Lower leg skin (tissue), 4 donors: ENCODE measurements at regions not wholly inside any gene's neighbourhood (a gene's known extent, or its start where the extent isn't known, plus 50 kb on each side); places are given as distances from the start of the nearest gene placed in this dataset.
A peak's percentile ranks its signal among the peaks of the same experiment; 100 is the strongest.

Experiments
- DNase-seq, 2 donors: peaks; one replicate each; pipeline ENCODE4 v3.0.0-alpha.2; 2019; ENCODE audit warnings: low spot score in 2 of 2
- H3K4me3 ChIP-seq: fragments of 200-600 bp; sonication (generic); 2 replicates; pipeline ENCODE4 v1.5.1; 2017; ENCODE audit warnings: mild to moderate bottlenecking, low read depth; ENCODE audit not compliant: poor library complexity, severe bottlenecking
- CTCF ChIP-seq, 3 donors: fragments of 450-650 bp; IDR thresholded peaks; one replicate each; pipeline ENCODE4 v1.5.1; 2016; ENCODE audit warnings: antibody characterized with exemption in 3 of 3, mild to moderate bottlenecking in 3 of 3, moderate library complexity in 2 of 3
- POLR2A ChIP-seq, 2 donors: fragments of 450-650 bp; IDR thresholded peaks; one replicate each; pipeline ENCODE4 v1.6.1; 2016 to 2017; ENCODE audit warnings: antibody characterized with exemption in 2 of 2, mild to moderate bottlenecking in 1 of 2, moderate library complexity in 1 of 2
- WGBS, 2 donors: methylation state at CpG; one replicate each; pipeline ENCODE4 v1.1.5; 2018; 5-methylcytosine and 5-hydroxymethylcytosine counted together
- intact Hi-C: fragments of 100-400 bp; cut with DNase I; formaldehyde crosslinking; loops from one replicate; pipeline ENCODE4 v1.15.0; 2023; ENCODE audit warnings: low total_unique reads

DNA sequence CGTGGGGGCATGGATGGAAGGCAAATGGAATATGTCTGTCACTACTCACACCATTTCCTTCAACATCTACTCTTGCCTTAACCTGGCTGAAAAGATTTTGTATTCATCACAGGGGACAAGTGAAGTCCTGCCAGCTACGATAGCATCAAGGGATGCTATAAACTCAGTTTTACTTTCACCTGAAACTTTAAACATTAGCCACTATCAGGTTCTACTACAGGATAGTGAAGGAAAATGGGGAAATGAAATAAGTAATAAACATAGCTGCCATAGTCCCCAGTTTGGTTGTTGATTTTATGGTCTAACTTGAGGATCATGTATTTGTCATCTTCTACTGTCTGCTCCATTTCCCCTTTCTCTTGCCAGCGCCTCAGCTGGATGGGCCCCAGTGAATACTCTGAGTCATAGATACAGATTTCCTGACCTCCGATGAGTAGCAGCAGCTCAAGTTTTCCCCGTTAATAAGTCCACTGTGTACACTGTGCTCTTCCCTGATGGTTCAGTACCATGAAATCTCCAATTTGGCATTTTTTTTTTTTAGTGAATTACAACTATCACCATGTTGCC lies 338.2 kb upstream of the SLCO3A1 start:
- WGBS, 2 donors: 36 to 40% methylated on average over 5 of the region's 5 CpGs
- peak; percentile 55 to 87 for DNase-seq
- H3K4me3 ChIP-seq: no peak overlapping the region
- intact Hi-C loops: no loop called here
- no peak for TF ChIP-seq POLR2A (IDR thresholded peaks at IDR 0.05)

DNA sequence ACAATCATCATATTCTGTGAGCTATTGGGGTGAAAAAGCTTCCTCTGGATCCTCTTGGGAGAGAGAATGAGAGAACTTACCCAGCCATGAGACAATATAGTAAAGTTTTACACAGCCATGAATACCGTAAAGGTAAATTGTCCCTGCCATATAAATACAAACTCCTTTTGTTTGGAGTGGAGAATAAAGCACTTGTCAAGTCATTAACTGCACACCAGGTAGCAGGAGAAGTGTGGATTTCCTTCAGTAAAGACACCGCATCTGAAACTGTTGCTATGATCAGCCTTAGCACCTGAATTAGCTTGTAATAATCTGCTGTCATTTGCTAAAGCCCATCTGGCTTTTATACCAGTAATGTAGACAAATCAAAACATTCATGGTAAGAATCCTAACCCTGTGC lies 336.6 kb upstream of the SLCO3A1 start:
- WGBS, 2 donors: 80 to 85% methylated on average over 2 of the region's 2 CpGs
- TF ChIP-seq POLR2A (IDR thresholded peaks at IDR 0.05) (no peak), CTCF (IDR thresholded peaks at IDR 0.05) (no peak)
- no peak for DNase-seq
- no peak overlapping the region for H3K4me3 ChIP-seq
- intact Hi-C loops: no loop called here

- intact Hi-C loops: no loop called here
- no peak for TF ChIP-seq POLR2A (IDR thresholded peaks at IDR 0.05)
- TF ChIP-seq CTCF (IDR thresholded peaks at IDR 0.05): no peak
- DNase-seq: no peak
- no peak overlapping the region for H3K4me3 ChIP-seq
- 87 to 88% methylated on average over 4 of the region's 4 CpGs for whole genome bisulfite sequencing, 2 donors
Measured at GRCh38 chr15:91517491-91518200, 335.9 kb upstream of the SLCO3A1 start.

DNA sequence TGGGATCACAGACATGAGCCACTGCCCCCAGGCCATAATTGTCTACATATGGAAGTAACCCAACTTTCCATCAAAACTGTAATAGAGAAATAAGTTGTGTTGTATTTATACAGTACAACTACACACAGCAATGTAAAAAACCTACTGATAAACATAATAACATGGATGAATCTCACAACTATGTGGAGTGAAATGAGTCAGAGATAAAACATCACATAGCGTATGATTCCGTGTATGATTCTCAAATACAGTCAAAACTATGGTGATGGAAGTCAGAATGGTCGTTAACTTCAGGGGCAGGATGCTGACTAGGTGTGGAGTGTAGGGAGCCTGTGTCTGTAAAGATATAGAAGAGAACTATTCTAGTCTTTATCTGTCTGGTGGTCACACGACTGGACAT lies 332.7 kb upstream of the SLCO3A1 start:
- DNase-seq: no peak
- no peak overlapping the region for H3K4me3 ChIP-seq
- intact Hi-C loops: no loop called here
- WGBS, 2 donors: 70 to 90% methylated on average over 4 of the region's 4 CpGs
- no peak for TF ChIP-seq CTCF (IDR thresholded peaks at IDR 0.05)
- no peak for TF ChIP-seq POLR2A (IDR thresholded peaks at IDR 0.05)

DNA sequence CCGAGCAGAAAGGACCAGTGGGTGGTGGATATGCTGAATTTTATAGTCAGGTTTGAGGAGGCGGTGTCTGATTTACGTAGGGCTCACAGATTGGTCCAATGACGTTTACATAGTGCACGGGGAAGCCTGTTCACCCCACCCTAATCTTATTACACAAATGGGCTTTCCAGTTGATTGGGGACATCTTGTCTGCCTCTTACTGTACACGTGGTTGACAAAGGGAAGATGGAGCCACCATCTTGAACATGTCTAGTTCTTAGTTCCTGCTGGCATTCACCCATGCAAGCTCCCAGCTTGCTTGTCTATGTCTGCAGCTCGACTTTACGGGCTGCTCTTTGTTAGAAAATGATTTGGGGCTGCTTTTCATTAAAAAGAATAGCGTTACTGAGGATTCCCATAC lies 332.0 kb upstream of the SLCO3A1 start:
- no peak for TF ChIP-seq POLR2A (IDR thresholded peaks at IDR 0.05)
- TF ChIP-seq CTCF (IDR thresholded peaks at IDR 0.05): no peak
- intact Hi-C loops: no loop called here
- 74 to 77% methylated on average over 9 of the region's 9 CpGs for WGBS, 2 donors
- DNase-seq: no peak
- no peak overlapping the region for H3K4me3 ChIP-seq

- intact Hi-C loops: no loop called here
- DNase-seq: no peak
- H3K4me3 ChIP-seq: no peak overlapping the region
- 68 to 80% methylated on average over 2 of the region's 2 CpGs for WGBS, 2 donors
- TF ChIP-seq CTCF (IDR thresholded peaks at IDR 0.05): no peak
- no peak for TF ChIP-seq POLR2A (IDR thresholded peaks at IDR 0.05)
Measured at GRCh38 chr15:91521996-91522395, 331.5 kb upstream of the SLCO3A1 start.
